ENCODE measurements at regions not wholly inside any gene's neighbourhood (a gene's known extent, or its start where the extent isn't known, plus 50 kb on each side); places are given as distances from the start of the nearest gene placed in this dataset.
"Not testable (repeated sequence)": the region's sequence is repeated elsewhere in the genome, so short reads cannot be mapped to it uniquely, and the experiment has no call there.

DNA sequence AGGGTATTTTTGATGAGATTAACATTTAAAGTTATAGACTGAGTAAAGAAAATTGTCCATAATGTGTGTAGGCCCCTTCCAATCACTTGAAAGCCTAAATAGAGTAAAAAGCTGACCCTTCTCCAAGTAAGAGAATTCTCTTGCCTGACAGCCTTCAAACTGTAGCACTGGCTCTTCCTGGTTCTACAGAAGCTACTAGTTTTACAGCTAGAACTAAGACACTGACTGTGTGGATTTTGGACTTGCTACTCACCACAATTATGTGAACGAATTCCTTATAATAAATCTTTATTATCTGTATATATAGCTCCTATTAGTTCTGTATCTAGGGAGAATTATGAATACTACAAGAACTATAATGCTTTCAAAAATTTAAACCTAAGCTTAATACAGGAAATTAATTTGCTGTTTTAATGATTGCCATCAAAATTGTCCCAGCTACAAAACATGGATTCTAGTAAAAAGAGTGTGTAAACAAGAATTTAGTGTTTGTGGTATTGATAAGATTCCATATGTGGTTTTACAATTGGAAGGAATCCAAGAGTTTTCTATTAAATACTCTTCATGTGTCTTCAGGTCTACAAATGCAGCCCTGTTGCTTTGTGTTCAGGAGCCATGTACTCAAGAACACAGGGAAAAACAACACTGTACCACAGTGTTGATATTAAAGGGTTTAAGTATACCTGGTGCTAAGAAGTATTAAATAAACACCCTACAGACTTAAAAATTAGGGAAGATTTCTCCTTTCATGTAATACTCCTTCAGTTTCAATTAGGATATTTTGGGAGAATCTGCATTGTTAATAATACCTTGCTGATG, 366.5 kb downstream of the CXXC4 start:
- peak; percentile 4 for DNase-seq

DNA sequence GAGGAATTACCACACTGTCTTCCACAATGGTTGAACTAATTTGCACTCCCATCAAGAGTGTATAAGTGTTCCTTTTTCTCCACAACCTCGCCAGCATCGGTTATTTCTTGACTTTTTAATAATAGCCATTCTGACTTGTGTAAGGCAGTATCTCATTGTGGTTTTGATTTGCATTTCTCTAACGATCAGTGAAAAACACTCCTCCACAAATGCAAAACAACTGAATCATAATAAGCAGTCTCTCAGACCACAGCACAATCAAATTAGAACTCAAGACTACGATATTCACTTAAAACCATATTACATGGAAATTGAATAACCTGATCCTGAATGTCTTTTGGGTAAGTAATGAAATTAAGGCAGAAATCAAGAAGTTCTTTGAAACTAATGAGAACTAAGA, 371.7 kb downstream of the CXXC4 start:
- DNase-seq = no peak

DNA sequence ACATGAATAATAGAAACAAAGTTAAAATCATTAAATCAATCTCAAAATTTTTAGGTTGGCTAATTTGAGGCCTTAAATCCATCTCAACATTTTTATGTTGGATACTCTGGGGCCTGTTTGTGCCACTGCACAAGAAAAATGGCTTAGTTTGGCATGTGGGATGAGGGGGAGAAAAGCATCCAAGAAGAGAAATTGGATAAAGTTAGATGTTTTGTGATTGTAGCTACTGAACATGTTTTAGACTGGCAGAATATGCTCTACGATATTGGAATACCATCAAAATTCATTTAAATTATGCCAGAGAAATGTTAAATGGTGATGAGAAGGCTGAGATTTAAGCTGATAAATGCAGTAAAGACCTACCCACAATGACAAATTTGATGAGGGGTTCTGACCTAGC, 376.9 kb downstream of the CXXC4 start:
- no peak for DNase-seq

DNA sequence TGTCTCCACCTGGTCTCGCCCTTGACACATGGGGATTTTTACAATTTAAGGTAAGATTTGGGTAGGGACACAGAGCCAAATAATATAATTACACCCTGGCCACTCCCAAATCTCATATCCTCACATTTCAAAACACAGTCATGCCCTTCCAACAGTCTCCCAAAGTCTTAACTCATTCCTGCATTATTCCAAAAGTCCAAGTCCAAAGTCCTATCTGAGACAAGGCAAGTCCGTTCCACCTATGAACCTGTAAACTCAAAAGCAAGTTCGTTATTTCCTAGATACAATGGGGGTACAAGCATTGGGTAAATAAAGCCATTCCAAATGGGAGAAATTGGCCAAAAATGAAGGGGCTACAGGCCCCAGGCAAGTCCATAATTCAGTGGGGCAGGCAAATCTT, 380.8 kb downstream of the CXXC4 start:
- DNase-seq = no peak

DNA sequence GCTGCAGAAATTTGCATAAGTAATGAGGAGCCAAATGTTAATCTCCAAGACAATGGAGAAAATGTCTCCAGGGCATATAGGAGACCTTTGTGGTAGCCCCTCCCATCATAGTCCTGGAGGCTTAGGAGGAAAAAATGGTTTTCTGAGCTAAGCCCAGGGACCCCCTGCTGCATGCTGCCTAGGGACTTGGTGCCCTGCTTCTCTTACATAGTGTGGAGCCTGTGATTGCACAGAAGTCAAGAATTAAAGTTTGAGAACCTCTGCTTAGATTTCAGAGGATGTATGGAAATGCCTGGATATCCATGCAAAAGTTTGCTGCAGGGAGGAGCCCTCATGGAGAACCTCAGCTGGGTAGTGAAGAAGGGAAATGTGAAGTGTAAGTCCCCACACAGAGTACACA, 379.4 kb upstream of the TACR3 start:
- DNase-seq = no peak

DNA sequence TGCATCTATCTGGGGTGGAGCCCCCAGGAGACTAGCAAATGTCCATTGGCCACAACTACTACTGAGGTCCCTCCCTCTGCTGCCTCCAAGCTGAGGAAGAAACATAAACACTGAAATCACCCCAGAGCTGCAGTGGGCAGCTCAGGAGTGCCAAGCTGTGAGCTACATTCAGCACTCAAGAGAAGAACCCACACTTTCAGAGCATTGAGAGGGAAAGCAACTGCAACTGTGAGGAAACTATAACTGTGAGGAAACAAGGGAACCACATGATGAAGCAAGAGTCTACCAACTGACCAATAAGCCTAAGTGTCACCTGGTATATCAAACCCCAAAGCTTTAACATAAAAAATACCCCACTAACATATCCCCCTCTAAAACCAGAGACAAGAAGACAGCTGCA, 373.5 kb upstream of the TACR3 start:
- DNase-seq = no peak

DNA sequence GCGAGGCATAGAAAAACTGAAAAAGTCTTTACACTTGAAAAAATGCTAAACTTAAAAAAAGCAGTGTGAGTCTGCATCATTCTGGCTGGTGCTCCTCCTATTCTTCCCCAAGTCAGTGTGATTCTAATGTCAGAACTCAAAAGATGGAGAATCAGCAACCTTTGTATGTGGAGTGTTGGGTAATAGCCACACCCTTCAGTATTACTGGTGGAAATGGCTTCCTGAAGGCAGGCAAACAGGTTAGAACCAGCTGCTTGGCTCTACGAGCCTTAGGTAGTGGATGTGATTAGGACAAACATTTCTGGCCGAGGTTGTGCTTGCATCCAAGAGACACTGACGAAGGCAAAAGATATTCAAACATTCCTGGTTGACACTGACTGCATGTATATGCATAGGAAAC, 353.4 kb upstream of the TACR3 start:
- no peak for DNase-seq

DNA sequence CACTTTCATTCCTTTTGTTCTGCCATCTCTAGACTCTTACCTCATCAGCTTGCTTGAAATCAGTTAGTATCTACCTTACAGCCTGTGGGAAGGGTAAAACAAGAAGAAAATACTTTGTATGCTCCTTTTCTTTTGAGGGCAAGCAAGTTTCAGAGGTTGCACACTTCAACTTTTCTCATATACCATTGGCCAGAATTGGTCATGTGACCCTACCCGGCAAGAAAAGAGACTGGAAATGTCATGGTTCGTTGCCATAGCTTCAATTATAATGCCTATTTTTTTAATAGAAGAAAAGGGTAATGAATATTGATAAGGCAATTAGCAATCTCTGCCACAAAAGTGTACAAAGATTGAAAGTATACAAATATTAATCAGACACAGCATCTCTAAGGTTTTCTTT, 346.7 kb upstream of the TACR3 start:
- no peak for DNase-seq

DNA sequence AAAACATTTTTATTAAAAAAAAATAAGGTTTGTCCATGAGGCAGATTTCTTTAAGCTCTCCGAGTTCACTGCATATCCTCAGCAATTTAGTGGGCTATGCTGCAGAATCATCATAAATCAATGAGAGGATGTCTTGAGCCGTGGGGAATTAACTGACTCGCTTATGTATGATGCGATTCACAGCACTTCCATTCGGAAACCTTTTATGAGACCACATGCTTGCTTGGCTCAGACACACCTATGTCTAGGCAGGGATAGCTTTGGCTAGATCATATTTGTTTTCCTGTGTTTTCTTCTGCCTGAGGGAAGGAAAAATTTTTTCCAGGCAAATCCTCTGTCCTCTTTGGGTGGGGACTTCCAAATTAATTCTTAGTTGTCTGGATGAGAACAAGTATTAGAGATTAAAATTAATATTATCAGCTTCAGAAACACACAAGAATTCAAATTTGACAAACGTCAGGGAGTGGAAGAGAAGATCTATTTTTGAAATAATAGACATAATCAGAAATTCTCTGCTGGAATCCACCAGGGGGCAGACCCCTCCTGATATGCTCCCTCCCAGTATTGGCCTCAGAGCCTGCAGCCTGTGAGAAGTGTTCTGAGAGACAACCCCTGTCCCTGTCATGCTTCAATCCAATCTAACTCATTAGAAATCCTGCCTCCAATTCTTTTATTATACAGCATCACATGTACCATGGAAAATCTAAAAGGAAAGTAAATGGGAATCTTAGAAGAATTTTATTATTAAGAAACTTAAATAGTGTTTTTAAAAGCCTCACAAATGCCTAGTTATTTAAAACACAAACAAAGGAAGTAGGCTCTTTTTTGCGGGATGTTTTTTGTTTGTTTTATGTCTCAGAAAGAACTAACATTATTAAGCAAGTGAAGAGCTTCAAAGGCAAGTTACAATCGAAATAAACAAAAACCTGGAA, 345.1 kb upstream of the TACR3 start:
- DNase-seq = peak; percentile 36

DNA sequence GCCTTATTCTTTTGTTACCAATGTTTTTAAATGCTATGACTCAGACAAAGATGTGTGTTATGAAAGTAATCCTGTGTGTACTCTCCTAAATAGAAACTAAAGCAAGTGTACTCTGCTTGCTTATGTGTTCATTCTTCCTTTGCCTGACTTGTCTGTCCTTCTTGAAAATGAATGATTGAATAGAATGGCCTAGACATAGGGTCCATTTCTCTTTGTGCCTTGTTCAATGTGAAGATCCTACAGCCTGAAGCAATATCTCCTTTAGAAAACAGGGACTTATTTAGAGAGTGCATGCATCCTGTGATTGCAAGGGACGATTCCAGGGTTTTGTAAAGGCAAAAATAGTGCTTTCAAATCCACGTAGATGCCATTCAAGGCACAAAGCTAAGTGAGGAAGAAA, 343.6 kb upstream of the TACR3 start:
- no peak for DNase-seq

DNA sequence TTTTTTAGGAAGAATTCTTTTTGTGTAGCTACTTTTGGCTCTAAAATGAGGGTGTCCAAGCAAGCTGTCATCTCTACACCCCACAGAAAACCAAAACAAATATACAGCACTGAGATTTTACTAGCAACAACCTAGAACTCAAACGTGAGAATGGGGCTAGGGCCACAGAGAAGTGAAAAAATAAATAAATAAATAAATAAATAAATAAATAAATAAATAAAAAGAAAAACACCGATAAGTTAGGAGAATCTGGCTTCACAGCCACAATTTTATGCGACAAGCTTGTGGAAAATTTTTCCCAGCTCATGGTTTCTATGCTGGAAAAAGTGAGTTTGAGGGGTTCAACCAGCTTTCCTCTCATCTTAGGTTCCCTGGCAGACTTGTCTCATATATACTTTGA, 324.6 kb upstream of the TACR3 start:
- no peak for DNase-seq

DNA sequence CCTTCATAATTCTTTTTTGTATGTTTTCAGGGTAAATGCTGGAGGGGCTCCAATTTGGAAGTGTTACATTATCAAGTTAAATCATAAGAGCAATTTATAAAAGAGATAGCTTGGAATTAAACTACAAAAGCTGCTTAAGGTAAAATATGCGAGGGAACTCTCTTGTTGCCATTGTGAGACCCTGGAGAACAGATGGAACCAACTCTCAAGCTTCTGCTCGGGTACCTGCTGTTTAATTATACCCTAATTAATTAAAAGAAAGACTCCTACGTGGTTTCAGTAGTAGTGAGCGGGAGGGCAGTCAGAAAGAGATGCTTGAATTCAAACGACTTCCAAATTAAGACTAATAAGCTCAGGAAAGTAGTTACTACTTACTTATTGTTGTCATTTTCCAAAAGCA, 313.1 kb upstream of the TACR3 start:
- no peak for DNase-seq

DNA sequence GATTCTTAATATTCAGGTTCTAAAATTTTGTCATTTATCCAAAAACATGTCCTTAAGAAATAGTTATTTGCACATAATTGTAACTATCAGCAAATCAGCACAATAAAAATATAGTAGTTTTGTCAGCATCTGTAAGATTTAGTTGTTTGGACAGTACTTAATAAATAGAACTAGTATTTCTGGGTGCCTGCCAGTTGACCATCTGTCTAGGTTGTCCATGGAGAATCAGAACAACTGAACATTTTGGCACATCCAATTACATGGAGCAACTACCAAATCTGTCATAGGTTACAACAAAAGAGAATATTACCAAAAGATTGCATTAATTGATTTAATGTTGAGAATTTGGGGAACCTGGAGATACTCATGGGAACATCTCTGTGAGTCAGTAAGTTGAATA, 305.5 kb upstream of the TACR3 start:
- DNase-seq = peak; percentile 18

DNA sequence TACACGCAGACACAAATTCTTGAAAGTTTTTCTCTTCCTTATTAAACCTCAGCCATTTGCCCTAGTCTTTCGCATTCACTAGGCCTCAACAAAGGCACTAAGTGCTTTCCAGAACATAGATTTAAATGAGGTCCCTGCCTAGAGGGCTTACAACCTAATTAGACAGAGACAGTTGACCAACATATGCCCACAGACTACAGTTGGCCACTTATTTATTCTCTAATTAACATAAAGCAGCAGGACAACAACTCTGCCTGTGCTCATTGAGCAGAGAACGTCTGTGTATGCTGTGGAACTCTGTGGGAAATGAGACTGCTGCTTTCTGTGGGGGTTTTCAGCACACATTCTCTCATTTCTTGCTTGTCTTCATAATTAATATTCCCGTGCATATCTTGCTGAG, 303.0 kb upstream of the TACR3 start:
- DNase-seq = no peak

DNA sequence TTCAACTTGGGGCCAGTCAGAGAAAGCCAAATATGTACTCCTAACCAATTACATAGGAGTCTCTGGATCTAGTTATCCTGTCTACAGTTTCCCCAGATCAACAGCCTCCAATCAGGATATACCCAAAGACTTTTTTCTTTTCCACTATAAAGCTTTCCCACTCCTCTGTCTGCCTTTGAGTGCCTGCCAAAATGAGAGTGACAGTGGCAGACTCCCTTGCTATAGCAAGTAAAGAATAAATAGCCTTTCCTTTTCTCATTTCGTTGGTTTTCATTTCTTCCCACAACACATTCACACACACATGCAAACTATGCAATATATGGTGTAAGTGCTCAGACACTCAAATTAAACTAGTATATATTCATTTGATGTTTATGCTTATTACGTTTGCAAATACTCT, 302.4 kb upstream of the TACR3 start:
- DNase-seq = no peak

DNA sequence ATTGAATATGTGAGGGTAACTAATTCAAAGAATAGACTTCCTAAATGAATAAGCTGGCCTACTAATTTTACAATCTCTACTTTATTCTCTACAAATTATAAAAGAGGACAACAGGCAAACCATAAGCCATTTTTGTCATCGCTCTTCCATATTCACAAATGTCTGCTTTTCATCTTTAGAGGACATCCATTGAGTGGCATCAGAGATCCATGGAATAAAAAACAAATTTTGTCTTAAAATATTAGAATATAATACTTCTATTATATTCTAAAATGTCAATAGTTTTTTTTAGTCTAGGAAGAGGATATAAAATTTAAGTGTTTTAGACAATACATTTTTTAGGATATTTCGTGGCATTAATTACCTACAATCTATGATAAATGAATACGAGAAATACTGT, 300.9 kb upstream of the TACR3 start:
- DNase-seq = no peak

DNA sequence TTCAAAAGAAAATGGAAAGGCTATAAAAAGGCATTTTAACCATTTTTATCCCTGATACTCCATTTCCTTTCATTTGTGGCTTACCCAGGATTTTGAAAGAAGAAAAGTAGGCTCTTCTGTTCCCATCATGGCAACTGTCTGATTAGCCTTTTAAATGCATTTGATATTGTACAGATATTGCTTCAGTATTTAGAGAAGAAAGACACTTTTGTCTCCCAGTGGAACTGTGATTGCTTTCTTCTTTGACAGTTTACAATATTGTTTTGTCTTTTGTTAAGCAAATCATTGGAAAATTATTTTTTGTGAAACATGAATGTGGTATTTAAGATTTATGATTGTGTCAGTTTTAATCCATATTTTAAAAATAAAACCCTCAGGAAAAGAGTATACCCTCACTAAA, 297.4 kb upstream of the TACR3 start:
- DNase-seq = no peak

DNA sequence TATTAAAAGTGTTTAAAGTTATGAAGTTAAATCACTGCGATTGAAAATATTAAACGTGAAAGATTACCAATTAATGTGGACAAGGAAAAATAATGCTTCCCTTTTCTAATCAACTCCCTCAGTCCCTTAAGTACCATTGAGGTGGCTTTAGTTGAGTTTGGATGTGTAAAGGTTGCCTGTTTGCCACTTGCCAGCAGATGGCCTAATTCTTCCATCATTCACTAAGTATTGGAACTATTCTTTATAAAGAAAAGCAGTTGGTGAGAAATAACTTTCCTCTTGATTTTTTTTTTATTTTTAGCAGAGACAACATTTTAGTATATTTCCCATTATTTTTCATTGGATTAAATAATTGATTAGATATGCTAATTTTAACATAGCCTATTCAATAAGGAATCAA, 295.9 kb upstream of the TACR3 start:
- DNase-seq = no peak

DNA sequence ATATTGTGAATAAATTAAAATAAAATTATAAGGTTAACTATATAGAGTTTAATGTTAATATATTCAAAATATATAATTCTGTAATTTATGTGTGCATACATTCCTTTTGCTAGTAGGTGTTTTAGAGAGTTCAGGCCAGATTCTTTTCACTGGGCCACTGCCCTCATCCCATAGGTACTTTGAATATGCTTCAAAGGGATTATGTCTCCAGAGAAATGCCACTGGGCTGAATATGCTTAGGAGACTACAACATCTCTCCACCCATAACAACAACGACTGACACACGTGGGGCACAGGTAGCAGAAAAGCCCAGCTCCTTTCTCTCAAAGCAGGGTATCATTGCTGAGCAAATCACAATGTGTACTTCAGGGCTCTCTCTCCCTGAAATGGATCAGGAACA, 290.9 kb upstream of the TACR3 start:
- DNase-seq = no peak

DNA sequence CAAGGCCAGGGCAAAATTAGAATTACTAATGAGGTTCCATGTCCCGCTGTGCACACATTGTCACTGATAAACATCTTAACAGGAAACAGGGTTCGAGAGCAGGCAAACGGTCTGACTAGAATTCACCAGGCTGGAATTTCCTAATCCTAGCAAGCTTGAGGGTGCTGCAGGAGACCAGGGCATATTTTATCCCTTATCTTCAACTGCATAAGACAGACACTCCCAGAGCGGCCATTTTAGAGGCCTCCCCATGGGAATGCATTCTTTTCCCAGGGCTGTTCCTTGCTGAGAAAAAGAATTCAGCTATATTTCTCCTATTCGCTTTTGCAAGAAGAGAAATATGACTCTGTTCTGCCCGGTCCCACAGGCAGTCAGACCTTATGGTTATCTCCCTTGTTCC, 282.5 kb upstream of the TACR3 start:
- DNase-seq = not testable (repeated sequence)

DNA sequence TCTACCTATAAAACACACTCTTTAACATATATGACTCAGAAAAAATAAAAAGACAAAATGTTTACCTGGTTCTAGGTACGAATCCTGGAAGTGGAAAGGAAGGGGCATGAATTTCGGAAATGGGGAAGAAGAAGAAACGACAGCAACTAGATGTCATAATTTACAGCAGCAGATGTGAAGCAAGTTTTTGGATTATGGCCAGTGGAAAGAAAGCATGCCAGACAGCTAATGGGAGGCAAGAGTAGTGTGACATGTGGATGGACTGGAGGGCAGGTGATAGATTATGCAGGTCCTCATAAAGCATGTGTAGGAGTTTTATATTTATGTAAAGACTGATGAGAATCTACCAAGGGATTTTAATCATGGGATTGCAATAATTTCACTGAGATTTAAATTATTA, 279.0 kb upstream of the TACR3 start:
- no peak for DNase-seq

DNA sequence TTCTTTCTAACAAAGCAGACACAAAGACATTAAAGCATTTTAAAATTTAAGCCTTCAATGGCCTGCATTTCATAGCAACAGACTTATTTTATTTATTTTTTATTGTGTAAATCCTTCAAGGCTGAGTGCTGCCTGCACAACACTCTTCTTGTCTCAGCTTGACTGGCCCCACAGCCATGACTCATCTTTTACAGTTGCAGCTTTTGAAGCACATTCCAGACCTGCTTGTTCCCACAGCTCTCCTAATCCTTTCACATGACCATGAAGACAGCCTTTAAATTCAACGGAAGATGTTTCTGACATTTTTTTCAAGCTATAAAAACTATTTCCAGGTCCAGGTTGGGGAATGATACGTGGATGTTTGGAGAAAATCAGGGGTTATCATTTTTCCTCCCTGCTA, 276.9 kb upstream of the TACR3 start:
- DNase-seq = no peak

DNA sequence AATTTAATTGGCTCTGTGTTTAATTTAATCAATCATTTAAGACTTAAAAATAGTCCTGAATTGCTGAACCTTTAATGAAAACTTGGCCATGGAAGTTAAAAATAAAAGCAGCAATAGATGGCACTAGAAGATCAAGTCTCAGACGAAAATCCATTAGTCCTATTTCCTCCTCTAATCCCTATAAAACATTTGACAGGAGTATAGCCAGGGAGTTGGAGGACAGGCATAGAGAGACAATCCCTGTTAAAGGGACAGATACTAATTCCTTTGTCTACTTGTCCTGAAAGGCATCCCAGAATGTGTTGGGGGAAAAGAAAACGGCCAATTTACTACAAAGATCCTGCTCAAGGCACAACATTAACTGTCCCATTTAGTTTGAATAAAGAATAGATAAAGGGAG, 276.3 kb upstream of the TACR3 start:
- peak; percentile 4 for DNase-seq

DNA sequence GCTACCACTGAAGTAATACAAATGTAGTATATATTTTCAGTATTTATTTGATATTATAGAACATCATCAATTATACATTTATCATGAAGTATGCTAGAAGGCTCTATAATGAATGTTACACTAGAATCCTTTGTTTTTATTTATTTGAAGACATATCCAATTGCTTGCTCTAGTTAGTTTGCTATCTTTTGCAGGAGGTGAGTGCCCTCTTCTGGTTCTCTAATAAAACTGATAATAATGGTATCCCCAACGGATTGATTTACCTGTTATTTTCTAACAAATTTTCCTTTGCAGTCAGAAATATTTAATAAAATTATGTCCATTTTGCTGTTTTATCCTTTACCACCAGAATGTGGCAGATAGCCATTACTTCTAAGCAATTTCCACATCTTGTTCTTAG, 274.3 kb upstream of the TACR3 start:
- DNase-seq = no peak

All from hindlimb muscle (tissue), 1 donor.